SK-N-MC (cell line): ENCODE measurements at regions not wholly inside any gene's neighbourhood (a gene's known extent, or its start where the extent isn't known, plus 50 kb on each side); places are given as distances from the start of the nearest gene placed in this dataset.

Experiments
- EZH2 ChIP-seq: fragments of 200-600 bp; sonication (generic); IDR thresholded peaks from one replicate; pipeline ENCODE4 v1.6.1; 2017; ENCODE audit warnings: antibody characterized with exemption
- POLR2AphosphoS5 ChIP-seq: IDR thresholded peaks from 2 replicates; pipeline ENCODE4 v1.6.1; 2012; ENCODE audit warnings: mild to moderate bottlenecking, low read depth, low read length, borderline replicate concordance

DNA sequence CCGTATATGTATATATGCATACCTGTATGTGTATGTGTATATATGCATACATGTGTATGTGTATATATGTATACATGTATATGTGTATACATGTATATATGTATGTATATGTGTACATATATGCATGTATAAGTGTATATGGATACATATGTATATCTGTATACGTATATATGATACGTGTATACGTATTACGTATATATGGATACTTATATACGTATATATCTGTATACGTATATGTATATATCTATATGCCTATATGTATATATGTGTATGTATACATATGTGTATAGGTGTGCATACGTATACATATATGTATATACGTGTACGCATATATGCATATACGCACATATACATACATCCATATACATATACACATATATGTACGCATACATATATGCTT lies 681.6 kb upstream of the ANO3 start:
- TF ChIP-seq POLR2AphosphoS5 (no peak), EZH2 (no peak)
